Stimulated activated CD4-positive, alpha-beta T cell treated with anti-CD3 and anti-CD28 coated beads, Interleukin-1b, Interleukin-23, amount 100 ng/mL, for 24 hours (primary cell): ENCODE measurements at regions not wholly inside any gene's neighbourhood (a gene's known extent, or its start where the extent isn't known, plus 50 kb on each side); places are given as distances from the start of the nearest gene placed in this dataset.

ENCODE experiments used
- DNase-seq, 4 experiments: peaks; one replicate each; pipeline ENCODE4 v3.0.0-alpha.2; 2020; ENCODE audit warnings: low read depth in 4 of 4, low spot score in 1 of 4

DNA sequence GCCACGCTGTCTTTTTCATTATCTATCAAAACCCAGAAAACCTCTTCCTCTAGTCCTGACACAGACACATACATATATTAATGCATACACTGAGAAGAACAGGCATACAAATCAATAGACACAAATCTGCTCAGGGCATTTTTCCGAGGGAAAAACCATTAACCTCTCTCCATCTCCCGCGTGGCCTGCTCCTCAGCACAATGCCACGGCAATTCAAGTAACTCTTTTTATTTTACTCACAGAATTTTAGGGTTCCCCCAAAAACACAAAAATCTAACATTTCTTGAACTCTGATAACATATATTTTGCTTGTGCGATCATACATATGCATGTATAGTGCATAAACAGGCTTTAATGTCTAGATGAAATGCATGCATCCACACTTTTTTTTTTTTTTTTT is 110.8 kb upstream of the NSMCE3 start:
- DNase-seq, result no peak

DNA sequence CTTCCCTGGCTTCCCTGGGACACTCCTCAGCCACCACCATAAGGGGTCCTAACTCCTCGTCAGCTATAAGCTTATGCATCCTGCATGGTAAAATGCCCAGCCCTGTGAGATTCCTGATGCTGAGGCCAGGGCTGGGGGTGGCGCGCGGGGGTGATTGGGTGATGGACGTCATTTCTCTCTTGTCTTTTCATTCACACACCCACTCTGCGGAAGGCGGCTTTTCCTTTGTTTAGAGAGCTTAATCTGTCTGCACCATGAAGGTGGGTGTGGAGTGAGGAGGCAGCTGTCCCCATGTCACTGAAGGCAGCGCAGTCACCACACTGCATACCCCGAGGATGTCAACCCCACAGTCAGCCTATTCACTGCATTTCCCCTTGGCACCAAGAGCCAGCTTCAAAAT is 110.0 kb upstream of the NSMCE3 start:
- DNase-seq, result no peak

DNA sequence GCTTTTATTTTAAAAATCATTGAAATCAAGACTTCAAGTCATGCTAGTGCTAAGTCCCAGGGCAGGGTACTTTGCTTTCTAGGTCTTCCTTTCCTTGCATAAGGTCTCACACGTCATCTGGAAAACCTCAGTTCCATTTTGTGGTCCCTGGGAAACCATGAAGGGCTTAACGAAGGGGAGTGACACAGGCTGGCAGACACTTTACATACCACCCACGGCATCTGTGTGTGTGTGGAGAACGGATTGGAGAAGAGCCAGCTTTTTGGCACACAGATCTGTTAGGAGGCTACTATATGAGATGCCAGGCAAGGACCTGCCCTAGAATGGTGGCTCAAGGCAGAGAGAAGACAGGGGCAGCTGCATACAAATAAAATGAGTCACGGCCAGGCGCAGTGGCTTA is 107.5 kb upstream of the NSMCE3 start:
- no peak for DNase-seq

DNA sequence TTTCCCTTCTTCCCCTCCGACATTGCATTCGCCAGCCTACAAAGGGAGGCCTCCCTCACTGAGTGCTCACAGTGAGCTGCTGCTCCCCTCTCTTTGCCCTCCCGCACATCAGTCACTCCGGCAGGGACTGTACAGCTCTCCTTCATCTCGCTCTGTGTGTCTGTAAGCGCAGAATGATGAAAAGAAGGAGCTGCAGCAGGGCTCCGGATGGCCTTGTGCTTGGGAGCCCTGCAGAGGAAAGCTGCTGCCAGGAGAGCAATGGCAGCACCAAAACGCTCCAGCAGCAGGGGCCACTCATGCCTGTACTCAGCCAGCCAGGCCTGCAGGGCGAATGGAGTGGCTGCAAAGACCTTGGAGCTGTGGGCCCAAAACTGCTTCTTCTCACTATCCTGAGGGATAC is 107.0 kb upstream of the NSMCE3 start:
- DNase-seq, result no peak

DNA sequence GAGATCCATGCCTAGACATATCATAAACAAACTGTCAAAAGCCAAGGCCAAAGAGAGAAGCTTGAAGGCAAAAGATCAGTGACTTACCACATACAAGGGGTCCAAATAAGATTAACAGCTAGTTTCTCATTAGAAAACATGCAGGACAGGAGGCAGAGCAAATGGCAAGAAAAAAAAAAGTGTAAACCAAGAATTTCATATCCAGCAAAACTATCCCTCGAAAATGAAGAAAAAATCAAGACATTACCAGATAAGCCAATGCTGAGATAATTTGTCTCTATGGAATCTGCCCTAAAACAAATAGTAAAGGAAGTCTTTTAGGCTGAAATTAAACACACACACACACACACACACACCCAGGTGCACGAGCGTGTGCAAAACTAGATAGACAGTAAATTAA is 99.6 kb upstream of the NSMCE3 start:
- no peak for DNase-seq

DNA sequence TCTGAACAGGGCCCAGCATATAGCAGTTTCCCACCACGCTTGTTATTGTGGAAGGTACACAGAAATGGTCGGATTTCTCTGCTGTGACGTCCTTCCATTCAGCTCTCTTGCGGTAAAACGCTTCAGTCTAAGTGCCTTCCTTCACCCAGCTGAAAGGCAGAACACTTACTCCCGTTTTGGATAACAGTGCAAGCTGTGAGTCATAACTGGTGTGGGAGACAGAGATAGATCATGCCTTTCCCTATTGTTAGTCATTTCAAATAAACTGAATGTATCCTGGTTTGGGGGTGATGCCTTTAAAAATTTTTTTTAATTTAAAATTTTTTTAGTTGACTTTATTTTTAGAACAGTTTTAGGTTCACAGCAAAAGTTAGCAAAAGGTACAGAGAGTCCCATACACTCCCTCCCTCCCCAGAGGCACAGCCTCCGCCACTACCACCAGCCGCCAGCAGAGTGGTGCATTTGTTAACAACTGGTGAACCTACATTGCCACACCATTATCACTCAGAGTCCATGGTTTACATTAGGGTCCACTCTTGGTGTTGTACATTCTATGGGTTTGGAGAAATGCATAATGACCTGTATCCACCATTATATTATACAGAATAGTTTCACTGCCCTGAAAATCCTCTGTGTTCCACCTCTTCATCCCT is 94.9 kb upstream of the NSMCE3 start:
- DNase-seq, result no peak

DNA sequence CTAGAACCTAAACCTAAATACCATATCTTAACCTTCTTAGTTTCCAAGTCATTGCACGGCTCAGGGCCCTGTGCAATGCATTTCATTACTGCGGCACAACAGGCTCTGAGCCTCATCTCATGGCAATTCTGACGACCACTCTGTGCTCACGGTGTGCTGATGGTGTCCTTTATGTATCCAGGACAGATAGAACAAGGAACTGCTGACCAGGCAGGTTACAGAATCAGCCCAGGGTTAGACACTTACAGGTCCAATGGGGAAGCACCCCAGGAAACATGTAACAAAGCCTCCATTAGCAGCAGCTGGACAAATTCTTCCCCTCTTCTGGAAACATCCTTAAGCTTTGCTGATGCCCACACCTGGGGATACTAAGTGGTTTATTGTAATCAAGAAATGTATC is 91.9 kb upstream of the NSMCE3 start:
- DNase-seq, result no peak

DNA sequence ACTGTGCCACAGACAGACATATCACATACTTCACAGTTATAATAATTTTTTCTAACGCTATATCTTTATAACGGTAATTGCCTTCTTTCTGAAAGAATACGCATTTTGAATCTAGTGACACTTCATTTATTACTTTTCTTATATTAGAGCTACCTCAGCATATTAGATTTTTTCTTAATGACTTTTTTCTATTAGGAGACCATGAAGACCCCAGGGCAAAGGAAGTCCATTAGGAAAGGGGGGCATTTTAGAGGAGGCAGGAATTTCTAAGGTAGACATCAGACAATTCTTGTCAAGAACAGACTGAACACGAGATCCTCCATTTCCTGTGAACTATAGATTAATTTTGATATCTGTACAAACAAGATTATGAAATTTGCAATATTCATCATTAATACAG is 90.5 kb upstream of the NSMCE3 start:
- no peak for DNase-seq

DNA sequence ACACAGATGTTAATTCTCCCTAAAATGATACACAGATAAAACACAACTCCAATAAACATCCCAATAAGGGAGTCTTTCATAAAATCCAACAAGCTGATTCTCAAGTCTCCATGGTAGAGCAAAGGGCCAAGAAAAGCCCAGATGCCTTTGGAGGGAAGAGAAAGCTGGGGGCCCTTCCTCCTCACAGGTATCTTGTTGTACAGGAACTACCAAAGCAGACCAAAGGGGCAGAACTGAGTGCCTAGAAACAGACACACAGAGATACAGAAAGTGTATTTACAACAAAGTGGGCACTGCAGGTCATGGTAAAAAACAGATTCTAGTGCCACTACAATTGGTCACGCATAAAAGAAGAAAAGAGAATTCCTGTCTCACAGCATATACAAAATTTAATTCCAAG is 87.2 kb upstream of the NSMCE3 start:
- no peak for DNase-seq

DNA sequence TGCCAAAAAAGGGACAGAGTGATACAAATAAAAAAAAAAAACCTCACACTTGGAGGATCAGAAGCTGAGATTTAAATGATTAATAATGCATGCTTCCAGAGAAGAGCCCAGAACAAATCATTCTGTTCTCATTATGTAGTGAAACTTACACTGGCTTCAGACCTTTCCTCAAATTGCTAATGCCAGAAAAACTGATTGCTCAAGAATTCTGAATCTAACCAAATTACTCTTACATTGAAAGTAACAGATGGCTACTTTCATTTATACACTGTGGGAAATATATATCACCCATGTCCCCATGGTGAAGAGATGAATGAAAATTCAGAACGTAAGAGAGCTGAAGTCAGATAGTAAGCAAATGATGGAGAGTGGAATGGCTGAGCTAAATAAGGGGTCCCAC is 85.9 kb upstream of the NSMCE3 start:
- no peak for DNase-seq

DNA sequence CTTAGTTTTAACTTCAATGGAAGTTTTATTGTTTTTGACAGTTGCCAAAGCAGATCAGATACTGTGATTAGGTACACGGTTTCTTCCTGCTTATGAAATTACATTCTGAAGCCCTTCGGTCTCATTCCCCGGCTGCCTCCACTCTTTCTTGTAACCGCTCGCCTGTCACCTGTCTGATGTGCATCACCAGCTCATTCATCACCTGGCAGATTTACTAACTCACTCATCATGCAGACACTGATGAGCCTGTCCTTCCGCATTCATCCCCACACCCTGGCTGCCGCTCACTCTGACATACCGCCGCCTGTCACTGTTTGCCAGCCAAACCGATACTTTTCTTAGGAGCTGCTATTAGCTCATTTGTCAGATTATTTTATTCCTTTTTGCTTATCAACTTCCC is 82.8 kb upstream of the NSMCE3 start:
- DNase-seq, result no peak

DNA sequence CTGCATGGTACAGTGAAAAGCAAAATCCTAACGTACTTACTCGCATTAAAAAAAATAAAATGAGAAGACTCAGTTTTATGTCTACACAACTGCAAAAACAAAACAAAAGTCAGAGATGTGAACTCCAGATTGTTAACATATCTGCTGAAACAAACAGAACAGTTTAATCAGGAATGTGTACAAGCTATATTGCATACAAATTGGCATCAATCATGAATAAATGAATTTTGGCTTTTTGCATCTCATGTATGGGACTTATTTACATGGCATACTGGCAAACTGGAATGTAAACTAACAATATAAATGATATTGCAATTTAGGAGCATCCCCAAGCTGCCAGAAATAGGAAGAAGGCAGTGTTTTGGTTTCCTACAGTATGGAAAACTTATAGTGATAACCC is 79.6 kb upstream of the NSMCE3 start:
- no peak for DNase-seq

DNA sequence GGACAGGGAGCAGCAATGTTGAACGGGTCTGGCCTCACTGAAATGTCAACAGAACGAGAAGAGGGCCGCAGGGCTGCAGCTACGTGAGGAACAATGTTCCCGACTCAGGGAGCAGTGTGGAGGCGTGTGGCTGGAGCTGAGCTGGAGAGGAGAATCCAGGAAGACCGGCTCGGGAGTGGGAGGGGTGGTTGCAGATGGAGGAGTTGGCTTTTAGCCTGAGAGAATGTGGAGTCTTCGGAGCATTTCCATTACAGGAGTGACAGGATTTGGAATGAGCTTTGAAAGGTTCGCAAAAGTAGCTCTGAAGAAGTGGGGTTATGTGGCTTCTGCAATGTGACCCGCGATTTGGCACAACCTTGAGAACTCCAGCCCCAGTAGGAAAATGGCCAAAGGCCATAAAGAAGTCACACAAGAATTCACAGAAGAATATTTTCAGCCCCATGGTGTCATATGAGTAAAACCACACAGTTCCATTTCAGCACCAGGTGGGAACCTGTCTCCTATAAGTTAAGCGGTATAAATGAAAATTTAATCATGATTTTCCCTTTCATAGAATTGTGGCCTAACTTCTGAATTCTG is 78.8 kb upstream of the NSMCE3 start:
- DNase-seq, result no peak

DNA sequence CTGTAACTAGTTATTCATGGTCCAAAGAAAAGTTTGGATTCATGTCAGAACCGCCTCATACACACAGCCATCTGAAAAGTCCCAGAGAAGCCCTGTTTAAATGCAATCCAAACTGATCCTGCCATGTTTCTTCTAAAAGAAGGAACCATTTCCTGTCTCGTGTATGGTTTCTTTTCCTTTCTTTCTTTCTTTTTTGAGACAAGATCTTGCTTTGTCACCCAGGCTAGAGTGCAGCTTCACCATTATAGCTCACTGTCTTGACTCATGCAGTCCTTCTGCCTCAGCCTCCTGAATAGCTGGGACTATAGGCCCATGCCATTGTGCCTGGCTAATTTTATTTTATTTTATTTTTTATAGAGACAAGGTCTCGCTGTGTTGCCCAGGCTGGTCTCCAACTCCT is 77.4 kb upstream of the NSMCE3 start:
- DNase-seq, result no peak

DNA sequence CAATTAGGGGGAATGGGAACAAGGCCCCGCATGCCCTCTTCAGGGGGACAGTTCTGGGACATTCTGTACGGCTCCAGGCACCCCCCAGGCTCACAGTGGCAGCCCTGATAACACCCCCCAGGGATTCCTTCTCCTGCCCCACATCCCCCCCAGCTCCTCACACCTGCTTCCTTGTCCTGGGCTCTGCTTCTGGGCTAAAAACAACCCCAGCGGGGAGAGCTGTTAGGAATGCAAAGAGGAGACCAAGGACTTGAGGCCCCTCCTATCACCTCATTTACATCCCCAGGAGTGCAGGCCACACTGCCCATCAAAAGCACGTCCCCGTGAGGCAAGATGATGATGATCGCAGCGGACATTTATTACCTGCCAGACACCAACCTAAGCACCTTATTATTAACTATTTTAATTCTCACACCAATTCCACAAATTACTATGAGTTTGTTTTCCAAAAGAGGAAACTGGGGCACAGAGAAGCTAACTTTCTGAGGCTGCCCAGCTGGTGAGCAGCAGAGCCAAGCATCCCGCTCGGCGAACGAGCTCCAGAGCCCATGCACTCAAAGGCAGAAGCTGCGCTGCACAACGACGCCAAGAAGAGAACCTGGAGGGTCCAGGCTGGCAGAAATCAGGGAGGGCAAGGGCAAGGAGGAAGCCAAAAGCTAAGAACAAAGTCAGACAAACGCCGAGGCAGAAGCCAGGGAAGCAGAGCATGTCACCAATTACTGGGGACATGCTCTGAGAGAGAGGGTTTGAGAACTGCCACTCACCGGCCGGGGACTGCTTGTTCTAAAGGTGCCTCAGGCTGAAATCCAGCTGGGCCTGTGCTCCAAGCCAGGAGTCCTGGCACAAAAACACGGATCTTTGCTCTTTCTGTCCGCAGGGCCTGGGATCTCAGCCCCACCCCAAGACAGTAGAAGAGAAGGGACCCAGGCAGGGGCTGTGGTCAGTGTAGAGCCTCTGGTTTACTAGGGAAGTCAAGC is 76.2 kb upstream of the NSMCE3 start:
- no peak for DNase-seq

DNA sequence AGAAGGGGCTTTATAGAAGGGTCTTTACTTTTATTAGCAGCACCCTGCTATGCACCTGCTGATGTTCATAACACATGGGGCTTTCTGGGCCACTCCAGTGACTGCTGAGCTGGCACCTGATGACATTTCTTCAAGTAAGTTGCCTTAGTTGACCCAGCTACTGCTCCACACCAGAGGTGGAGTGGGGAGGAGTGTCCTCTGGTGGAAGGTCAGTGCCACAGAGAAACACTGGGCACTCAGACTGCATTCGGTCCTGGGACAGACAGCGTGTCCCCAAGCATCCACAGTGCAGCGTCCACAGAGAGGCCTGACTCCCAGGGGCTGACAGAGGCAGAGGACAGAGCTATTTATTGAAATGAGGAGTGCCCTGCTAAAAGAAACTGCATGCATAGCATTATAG is 74.9 kb upstream of the NSMCE3 start:
- no peak for DNase-seq

DNA sequence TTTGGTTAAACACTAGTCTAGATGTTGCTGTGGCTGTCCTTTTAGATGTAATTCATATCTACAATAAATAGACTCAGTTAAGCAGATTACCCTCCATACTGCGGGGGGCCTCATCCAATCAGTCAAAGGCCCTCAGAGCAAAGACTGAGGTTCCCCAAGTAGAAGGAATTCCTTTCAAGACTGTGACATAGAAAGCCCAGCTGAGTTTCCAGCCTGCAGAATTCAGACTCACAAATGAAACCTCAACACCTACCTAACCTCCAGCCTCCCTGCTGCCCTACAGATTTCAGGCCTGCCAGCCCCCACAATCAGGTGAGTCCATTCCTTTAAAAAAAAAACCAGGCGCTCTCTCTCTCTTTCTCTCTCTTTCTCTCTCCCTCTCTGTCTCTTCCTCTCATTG is 73.6 kb upstream of the NSMCE3 start:
- no peak for DNase-seq

DNA sequence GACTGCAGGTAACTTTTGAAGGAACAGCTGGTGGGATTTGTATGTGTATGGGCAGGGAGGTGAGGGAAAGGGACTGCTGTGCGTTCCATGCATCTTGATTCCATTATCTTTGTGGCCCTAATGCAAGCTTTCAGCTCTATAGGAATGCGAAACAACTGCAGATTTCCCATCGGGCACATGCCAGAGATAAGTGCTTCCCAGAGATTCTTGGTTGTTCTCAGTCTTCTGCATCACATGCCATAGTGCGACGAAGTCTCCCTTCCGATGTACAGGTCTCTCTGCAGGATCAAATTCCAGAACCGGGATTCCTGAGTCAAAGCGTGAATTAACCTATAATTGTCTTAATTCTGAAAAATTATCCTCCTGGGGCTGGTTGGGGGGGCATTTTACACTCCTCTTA is 72.6 kb upstream of the NSMCE3 start:
- no peak for DNase-seq

DNA sequence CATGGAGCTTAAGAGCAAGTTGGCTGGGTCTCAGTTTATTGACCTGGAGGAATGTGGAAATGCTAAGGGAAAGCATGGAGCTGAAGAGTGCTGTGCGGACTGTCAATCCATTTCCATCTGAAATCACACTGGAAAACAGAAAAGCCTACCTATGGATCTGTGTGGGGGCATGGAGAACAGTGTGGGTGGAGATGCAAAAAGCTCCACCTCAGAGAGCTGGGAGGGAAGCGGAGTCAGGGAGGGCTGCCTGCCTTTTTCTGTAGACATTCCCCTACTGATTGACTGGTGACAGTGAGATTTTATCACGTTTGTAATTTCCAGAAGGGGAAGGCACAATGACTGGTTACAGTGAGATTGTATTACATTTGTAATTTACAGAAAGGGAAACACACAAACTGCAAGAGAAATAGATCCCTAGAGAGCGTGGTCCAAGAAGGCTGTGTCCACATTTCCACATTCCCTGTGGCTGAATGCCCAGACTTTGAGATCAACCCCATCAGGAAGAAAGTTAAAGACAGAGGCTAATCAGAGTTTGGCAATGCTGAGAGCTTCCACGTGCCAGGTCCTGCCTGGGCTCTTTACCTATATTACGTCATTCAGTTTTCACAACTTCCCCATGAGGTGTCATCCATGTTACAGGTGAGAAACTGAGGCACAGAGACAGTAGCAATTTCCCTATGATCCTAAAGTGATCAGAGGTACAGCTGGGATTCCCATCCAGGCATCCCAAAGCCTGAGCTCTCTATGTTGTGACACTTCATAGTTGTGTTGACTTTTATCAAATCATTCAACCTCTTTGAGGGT is 67.7 kb upstream of the NSMCE3 start:
- DNase-seq, result no peak

DNA sequence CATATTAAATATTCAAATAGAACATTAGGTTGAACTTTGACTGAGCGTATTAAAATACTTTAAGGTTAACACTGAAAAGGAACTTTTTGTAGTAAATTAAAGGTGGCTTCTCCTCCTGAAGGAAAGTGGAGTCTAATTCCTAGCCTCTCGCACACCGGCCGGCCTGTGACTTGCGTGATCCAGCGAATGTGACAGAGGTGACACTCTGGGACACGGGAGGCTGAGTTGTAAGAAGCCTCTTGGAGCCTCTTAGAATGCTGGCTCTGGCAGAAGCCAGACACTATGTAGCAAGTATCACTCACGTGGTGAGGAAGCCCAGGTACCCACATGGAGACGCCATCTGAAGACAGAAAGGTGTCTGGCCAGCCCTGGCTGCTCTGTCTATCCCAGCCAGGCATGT is 64.9 kb upstream of the NSMCE3 start:
- DNase-seq, result no peak

DNA sequence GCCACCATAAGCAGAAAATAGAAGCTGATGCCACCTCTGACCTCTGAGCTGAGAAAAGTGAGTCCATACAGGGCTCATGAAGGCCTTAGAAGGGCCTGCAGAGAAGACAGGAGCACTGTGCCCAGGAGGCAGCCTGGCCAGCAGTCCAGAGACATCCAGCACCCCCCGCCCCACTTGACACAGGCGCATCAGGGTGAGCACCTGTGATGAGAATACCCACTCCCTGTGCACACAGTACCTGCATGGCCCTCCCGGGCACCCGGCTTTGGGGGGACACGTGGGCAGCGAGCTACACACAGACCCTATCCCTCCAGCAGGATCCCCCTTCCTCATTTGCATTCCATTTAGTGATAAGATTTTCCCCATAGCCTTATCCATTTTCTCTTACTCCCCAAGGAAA is 63.6 kb upstream of the NSMCE3 start:
- DNase-seq, result no peak

DNA sequence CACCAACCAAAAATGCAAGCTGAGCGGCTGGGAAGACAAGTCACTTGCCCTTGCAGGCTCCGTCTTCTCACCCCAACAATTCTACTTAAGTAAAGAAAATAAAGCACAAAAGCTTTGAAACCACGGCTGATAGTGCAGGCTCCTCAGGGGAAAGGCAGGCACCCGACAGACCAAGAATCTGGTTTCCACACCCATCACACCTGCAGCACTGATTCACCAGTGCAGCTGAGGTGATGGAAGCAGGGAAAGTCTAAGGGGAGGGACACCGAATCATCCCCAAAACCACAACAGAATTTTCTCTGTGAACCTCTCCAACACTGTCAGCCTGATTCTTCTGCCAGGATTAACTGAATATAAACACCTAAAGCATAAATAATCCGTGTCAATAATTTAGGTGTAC is 62.0 kb upstream of the NSMCE3 start:
- no peak for DNase-seq
